Stimulated activated CD8-positive, alpha-beta memory T cell treated with anti-CD3 and anti-CD28 coated beads, Interleukin-2, amount 100 ng/mL, for 1 hour (primary cell): ENCODE measurements at regions not wholly inside any gene's neighbourhood (a gene's known extent, or its start where the extent isn't known, plus 50 kb on each side); places are given as distances from the start of the nearest gene placed in this dataset.
"Not testable (repeated sequence)": the region's sequence is repeated elsewhere in the genome, so short reads cannot be mapped to it uniquely, and the experiment has no call there.

Experiments used
- DNase-seq, 2 donors: peaks; one replicate each; pipeline ENCODE4 v3.0.0-alpha.2; 2020; ENCODE audit warnings: low read depth in 2 of 2

DNA sequence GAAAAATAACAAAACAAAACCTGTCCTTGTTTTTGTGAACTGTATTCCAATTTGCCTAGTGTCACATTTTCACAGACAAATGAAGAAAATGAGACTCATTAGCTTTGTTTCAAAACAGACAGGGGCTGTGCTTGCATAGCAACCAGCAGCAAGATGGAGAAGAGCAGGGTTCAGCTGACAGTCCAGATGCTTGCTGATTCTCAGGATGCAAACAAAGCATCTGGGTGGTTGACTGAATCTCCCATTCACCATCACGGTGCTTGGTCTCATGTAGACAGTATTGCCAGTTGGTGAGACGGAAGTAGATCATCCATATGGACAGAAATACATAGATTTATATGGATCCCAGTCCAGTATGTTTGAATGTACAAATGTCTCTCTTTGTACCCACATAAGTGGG, 326.8 kb downstream of the CCDC85A start:
- no peak for DNase-seq

GRCh38 chr2:56515399-56515798, 331.6 kb downstream of the CCDC85A start:
- no peak for DNase-seq

- no peak for DNase-seq
Measured at GRCh38 chr2:56519806-56520205, 336.0 kb downstream of the CCDC85A start.

DNA sequence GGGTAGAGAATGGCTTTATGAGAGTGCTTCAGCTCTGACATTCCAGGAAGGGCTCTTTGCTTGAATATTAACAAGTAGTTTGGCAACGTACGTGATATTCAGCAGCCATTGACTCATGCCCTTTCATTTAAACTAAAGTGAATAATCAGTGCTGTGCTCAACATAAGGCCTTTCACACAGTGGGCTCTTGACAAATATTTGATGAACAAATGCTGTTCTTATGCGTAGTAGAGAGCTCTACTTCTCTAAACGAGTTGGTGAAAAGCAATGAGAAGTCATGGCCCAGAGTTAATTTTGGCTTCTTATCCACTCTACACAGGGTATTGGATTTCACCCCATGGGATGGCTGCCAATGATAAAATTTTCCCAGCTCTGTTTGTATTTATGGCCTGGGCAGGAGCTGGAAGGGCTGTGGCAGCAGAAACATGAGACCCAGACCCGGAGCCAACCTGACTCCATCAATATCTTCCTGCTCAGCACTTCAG, 338.9 kb downstream of the CCDC85A start:
- DNase-seq: no peak

GRCh38 chr2:56523816-56524215, 340.0 kb downstream of the CCDC85A start:
- no peak for DNase-seq

- no peak for DNase-seq
Measured at GRCh38 chr2:56531668-56532420, 348.1 kb downstream of the CCDC85A start.

GRCh38 chr2:56534321-56534720, 350.5 kb downstream of the CCDC85A start:
- no peak for DNase-seq

DNA sequence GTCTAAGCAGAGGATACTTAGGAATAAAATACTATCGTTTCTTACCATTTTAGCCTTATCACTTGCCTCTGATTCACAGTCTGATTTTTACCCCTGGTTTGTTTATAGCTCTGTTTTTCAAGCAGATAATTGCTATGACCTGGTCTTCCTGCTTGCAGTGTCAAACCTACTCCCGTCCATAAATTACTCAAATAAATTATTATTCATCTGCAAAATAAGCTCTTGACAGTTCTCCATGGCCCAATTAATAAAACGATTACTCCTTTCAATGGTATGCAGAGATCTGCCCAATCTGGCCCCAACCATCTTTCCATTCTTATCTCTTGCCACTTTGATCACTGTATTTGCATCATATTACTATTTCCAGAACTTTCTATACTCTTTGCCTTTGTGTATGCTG, 354.0 kb downstream of the CCDC85A start:
- no peak for DNase-seq

- no peak for DNase-seq
Measured at GRCh38 chr2:56539618-56540017, 355.8 kb downstream of the CCDC85A start.

- DNase-seq: no peak
Measured at GRCh38 chr2:56540467-56540866, 356.7 kb downstream of the CCDC85A start.

DNA sequence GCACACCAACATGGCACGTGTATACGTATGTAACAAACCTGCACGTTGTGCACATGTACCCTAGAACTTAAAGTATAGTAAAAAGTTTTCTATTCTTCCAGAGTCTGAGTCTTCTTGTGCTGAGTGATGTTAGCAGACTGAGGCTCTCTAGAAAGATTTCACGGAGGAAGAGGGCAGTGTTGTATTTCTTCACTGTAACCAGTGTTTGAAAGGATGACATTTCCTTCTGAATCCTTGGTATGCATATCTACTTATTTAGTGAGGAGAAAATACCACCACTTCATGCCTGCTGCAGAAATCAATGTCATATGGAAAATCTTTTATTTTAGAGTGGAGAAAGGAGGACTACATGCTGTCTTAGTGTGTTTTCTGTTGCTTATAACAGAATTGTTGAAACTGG, 357.1 kb downstream of the CCDC85A start:
- no peak for DNase-seq

DNA sequence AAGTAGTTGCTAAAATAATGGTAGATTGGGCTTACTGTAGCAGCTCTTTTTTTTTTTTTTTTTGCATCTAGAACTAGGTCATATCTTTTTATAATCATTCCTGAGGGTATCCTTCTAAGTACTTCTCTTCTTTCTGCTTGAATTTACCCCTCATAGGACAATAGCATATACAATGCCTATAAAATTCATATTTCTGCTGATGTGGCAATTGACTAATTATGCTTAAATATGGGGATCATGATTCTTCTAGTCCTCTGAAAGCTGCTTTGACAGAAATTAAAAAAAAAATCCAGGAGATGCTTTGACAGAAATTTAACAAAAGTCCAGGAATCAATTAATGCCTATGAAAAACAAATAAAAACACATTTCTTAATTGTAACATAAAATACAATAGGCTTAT, 358.4 kb downstream of the CCDC85A start:
- no peak for DNase-seq

- DNase-seq: no peak
Measured at GRCh38 chr2:56565143-56565542, 381.4 kb downstream of the CCDC85A start.

DNA sequence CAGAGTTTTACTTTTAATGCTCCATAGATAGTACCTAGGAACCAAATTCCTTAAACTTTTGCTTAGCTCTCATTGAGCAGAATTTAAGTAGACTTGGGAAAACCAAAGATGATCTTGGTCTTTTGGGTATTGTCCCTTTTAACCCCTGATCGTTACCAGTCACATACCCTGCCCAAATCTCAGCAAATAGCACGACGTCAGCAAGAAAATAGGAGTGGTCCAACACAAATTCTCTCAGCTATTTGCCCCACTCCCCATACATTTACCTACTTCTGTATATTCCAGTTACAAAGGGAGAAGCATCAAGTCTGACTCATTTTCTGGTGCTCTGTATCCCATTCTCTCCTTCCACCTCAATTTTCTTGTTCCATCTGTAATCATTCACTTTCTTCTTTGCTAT, 387.3 kb downstream of the CCDC85A start:
- DNase-seq: no peak

DNA sequence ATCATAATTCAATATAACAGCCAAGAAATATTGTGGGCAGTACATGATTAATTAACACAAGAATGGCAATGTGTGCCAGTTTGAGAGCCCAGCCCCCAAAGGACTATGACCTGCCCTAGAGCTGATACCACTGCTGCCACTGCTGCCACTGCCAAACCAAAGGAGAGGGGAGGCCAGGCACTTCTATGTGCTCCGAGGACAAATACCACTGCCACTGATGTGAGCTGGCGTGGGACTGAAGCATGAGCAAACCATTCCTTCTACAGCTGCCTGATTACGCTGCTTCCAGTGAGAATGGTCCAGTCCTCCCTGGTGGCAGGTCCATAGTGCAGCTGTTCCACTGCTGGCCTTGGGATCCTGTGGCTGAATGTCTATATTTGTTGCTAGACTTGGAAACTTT, 392.2 kb downstream of the CCDC85A start:
- no peak for DNase-seq

- DNase-seq: no peak
Measured at GRCh38 chr2:56580242-56580641, 396.5 kb downstream of the CCDC85A start.

GRCh38 chr2:56582570-56582969, 398.8 kb downstream of the CCDC85A start:
- no peak for DNase-seq

DNA sequence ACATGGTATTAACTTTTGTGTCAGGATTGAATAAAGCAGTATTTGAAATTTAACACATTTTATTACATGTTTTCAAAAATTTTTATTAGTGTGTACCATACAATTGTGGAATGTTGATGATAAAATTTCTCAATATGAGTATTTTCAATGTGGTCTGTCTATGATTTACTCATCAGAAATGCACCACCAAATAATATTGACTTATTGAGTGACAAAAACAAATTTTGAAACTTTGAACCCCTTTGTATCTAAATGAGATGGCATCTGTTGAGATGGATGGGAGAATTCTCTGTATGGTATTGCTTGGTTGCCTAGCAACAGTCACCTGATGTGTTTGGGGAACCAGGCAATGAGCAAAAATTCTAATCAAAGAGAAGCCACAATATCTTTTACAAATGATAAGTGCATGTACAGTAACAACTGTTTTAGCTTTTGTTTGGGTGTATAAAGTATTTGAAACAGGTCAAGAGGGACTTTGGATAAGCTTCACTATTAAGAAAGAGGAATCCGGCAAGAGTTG, 400.1 kb downstream of the CCDC85A start:
- no peak for DNase-seq

GRCh38 chr2:56587456-56587855, 403.7 kb downstream of the CCDC85A start:
- no peak for DNase-seq

GRCh38 chr2:56589194-56589593, 405.4 kb downstream of the CCDC85A start:
- no peak for DNase-seq

DNA sequence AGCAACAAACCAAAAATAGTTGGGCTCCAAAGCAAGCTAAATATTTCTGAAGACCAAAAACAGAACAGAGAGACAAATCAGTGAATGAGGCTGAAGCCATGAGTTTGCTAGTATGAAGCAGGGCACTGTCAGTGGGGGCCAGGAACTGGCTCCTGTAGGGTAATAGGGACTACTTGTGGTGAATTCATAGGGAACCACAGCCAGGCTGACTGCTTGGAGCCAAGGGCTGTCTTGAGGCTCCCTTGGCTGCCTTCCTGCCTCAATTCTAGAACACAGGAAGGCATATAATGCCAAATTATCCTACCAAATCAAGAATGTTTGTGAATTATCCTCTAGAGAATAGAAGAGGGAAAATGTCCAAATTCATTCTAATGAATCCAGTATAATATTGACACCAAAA, 406.0 kb downstream of the CCDC85A start:
- no peak for DNase-seq

DNA sequence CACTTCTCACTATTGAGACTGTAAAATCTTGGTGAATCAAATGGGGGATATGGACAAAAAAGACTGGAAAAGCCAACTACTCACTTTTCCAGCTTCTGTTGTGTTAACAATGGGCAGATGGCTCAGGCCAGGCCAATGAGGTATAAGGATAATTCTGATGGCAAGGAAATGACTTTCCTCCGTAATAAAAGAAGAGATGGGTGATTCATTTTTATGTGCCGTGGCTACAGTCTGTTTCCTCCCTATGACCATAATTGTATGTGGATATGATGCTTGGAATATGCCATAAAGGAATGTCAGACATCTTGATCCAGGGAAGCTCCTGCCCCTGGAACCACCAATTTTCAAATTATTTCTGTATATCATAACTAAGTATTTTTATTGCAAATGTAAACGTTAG, 406.8 kb downstream of the CCDC85A start:
- DNase-seq: no peak

DNA sequence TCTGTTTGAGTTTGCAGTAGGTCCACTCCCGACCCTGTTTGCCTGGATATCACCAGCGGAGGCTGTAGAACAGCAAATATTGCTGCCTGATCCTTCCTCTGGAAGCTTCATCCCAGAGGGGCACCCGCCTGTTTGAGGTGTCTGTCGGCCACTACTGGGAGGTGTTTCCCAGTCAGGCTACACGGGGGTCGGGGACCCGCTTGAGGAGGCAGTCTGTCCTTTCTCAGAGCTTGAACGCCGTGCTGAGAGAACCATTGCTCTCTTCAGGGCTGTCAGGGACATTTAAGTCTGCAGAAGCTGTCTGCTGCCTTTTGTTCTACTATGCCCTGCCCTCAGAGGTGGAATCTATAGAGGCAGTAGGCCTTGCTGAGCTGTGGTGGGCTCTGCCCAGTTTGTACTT, 422.3 kb downstream of the CCDC85A start:
- DNase-seq: not testable (repeated sequence)

GRCh38 chr2:56613254-56613653, 429.5 kb downstream of the CCDC85A start:
- DNase-seq: no peak
